Stimulated activated CD4-positive, alpha-beta T cell treated with anti-CD3 and anti-CD28 coated beads, Interleukin-12 subunit alpha, Interleukin-12 subunit beta, amount 100 ng/mL, for 24 hours (primary cell): ENCODE measurements at regions not wholly inside any gene's neighbourhood (a gene's known extent, or its start where the extent isn't known, plus 50 kb on each side); places are given as distances from the start of the nearest gene placed in this dataset.

ENCODE experiments used
- DNase-seq, 2 experiments: peaks; one replicate each; pipeline ENCODE4 v3.0.0-alpha.2; 2020; ENCODE audit warnings: low read depth in 2 of 2

- DNase-seq, result no peak
These were observed 259.4 kb upstream of the MAN1A1 start for GRCh38 chr6:119608994-119609393.

GRCh38 chr6:119604124-119604523, 254.6 kb upstream of the MAN1A1 start:
- no peak for DNase-seq

GRCh38 chr6:119603501-119603900, 253.9 kb upstream of the MAN1A1 start:
- DNase-seq, result no peak

- DNase-seq, result no peak
These were observed 252.9 kb upstream of the MAN1A1 start for GRCh38 chr6:119602215-119603178.

GRCh38 chr6:119598883-119599282, 249.3 kb upstream of the MAN1A1 start:
- DNase-seq, result no peak

DNA sequence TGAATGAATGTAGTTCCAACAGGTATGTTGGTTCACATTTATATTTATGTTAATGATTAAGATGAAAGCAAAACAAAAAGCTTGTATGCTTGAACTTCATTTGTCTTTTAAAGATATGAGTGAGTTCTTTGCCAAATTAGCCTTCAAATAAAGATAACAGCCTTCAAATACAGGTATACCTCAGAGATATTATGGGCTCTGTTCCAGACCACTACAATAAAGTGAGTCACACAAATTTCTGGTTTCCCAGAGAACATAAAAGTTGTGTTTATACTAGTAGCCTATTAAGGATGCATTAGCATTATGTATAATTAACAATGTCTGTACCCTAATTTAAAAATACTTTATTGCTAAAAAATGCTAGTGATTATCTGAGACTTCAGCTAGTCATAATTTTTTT, 245.3 kb upstream of the MAN1A1 start:
- no peak for DNase-seq

DNA sequence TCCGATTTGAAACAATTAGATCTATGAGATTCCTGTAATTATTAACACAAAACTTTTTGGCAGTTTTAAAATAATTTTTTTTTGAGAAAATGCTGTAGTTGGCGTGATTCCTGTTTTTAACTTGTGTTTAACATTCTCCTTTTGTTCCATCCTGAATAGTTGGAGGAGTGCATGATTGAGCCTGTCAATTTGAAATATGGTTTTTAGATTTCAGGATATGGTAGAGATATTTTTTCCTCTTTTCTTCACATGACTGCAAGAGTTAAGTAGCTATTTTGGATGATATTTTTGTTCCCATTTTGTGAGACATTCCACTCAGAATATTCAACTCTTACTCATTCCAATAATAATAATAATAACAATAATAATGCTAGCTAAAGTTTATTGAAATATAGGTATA, 241.7 kb upstream of the MAN1A1 start:
- DNase-seq, result no peak

- DNase-seq, result no peak
These were observed 240.5 kb upstream of the MAN1A1 start for GRCh38 chr6:119590066-119590465.

GRCh38 chr6:119587537-119587936, 238.0 kb upstream of the MAN1A1 start:
- no peak for DNase-seq

GRCh38 chr6:119586250-119586882, 236.8 kb upstream of the MAN1A1 start:
- no peak for DNase-seq

DNA sequence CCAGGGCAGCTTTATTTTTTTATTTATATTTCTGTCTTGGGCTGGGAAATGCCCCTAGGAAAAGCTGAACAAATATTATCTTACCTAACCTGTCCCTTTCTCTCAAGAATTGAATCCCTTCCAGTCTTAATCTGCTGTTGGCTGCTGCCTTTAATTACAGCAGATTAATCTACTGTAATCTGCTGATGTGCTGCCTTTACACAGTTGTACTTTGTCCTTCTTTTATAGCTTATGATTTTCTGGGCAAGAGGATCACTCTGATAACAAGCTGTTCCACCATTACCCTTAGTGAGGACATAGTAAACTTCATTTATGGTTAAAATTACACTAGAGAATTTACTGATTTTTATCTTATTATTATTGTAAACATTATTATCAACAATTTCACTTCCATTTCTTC, 234.5 kb upstream of the MAN1A1 start:
- no peak for DNase-seq

GRCh38 chr6:119581220-119581619, 231.7 kb upstream of the MAN1A1 start:
- no peak for DNase-seq

DNA sequence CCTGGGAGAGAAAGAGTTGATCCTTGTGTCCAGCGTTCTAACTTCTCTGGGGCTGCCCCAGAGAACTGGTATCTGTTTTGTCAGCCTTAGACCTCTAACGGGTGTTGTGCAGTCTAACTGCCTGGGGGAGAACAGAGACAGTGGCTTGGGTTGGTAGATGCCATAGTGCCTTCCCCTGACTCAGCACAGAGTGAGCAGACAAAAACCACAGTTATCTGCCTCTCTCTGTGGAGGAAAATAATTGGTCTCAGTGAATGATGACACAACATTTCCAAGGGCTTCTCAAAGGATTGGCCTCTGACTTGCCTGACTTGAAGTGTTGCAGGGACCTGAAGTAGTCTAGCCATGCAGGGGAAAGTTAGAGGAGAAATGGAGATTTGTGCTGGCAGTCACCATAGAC, 226.2 kb upstream of the MAN1A1 start:
- no peak for DNase-seq

DNA sequence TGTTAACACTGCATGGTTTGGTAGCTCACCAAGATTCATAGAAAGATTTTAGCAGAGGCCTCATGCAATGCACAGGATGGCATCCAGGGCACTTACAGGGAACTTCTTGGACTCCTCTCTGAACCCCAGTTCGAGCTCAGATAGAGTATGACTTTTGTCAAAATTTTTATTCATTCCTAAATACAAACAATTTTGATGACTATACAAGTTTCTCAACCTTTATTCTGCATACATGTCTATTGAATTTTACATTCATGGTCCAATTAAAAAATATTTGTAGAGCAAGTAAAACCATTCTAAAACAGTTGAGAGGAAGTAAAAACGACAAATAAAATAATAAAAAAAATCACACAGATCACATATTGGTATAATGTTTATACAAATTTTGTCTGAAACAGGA, 219.0 kb upstream of the MAN1A1 start:
- DNase-seq, result no peak

DNA sequence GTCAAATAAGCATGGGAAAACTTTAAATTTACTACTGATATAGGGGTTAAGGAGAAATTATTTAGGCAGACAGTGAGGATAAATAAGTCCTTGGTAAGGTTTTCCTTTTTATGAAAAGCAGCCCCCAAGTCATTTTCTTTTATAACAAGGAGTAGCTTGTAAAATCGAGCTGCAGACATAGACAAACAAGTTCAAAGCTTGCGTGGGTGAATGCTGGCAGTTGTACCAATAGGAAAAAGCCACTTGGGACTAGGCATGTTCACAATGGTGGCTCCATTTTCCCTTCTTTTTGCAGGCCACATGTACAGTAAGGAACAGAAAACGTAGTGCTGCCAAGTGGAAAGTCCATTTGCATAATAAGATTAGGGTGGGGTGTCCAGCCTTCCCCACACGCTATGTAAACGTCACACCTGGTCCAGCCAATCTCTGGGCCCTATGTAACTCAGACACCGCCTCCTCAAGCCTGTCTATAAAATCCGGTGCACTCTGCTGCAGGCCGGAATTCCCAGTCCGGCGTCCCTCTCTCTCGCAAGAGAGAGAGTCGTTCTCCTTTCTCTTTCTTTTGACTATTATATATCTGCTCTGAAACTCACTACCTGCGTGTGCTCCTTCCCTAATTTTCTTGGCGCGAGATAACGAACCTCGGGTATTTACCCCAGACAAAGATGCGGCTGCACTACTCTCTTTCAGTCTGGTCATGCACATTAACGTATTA, 217.1 kb upstream of the MAN1A1 start:
- DNase-seq, result no peak

DNA sequence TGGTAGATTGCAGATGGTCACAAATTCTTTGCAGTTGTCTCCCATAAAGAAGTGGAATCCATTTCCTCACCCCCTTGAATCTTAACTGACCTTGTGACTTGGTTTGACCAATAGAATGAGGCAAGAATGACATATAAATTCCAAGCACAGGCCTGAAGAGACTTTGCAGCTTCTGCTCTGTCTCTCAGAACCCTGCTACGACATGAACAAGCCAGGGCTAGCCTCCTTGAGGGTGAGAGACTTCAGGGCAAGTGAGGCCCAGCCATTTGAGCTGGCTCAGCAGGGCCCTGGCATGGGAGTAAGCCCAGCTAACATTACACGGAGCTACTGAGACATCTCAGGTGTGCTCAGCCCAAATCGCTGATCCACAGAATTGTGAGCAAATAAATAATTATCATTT, 216.3 kb upstream of the MAN1A1 start:
- DNase-seq, result no peak

DNA sequence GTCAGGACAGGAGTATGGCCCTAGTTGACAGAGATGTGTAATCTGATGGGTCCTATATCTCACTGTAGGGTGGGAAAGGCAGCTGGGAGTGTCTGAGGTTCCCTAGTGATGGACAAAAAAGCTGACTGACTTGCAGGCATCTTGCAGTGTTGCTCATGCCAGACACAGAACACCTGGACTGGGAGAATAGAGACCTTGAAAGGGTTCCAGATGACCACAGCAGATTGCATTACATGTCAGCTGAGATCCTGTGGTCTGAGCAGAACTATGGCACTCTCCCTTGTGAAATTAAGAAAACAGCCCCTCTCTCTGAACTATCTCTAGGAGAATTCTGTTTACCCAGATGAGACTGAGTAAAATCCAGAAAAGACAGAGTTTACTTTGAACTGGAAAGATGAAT, 212.6 kb upstream of the MAN1A1 start:
- no peak for DNase-seq

- DNase-seq, result no peak
These were observed 210.0 kb upstream of the MAN1A1 start for GRCh38 chr6:119559586-119559985.

GRCh38 chr6:119557239-119557638, 207.7 kb upstream of the MAN1A1 start:
- DNase-seq, result no peak

DNA sequence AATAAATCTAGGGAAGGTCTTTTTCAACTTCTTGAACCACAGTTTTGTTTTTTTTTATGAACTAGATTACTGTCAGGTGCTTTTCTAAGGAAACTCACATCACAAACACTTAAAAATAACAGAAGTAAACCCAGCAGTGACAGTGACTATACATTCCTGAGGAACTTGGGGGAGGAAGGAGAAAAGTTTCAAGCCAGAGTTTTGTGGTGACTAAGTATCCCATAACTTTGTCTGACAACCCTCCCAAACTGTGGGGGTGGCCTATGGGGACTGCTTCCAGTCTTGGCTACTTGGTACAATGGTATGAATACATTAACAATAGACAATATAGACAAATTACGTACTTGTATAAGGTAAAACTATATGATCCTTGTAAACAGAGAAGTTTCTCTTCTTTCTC, 202.5 kb upstream of the MAN1A1 start:
- DNase-seq, result no peak

- DNase-seq, result no peak
These were observed 197.5 kb upstream of the MAN1A1 start for GRCh38 chr6:119547024-119547423.

DNA sequence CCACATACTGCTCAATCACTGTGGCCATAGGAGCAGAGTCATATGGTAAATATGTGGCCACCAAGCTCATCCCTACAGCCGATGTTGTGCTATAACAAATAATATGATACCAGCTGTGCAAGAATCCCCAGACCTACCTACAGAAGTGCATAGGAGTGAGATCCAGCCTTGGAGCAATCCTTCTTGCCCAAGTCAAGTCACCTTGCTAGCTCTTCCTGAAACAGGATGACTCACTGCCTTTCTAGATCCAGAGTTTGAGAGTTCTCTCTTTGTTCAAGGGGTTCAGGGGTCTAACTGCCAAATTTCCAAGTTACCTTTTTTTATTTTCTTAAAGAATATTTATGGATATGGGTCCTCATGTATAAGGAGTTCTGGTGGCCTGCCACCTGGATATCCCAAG, 195.7 kb upstream of the MAN1A1 start:
- no peak for DNase-seq
